GM12891 (cell line): ENCODE measurements at regions not wholly inside any gene's neighbourhood (a gene's known extent, or its start where the extent isn't known, plus 50 kb on each side); places are given as distances from the start of the nearest gene placed in this dataset.
"Not testable (repeated sequence)": the region's sequence is repeated elsewhere in the genome, so short reads cannot be mapped to it uniquely, and the experiment has no call there.

ENCODE experiments used
- DNase-seq: peaks from one replicate; pipeline ENCODE4 v3.0.0; 2011; ENCODE audit warnings: low spot score; ENCODE audit not compliant: insufficient read length
- FAIRE-seq: peaks from 2 replicates; lab custom pipeline; 2011; peaks lifted over from hg19 to GRCh38; lab: Jason Lieb, UNC
- PAX5 ChIP-seq: IDR thresholded peaks from 2 replicates; pipeline ENCODE4 v1.6.1; 2011; ENCODE audit warnings: low read length, moderate library complexity, mild to moderate bottlenecking; ENCODE audit not compliant: insufficient read depth, severe bottlenecking
- POLR2A ChIP-seq: IDR thresholded peaks from 2 replicates; pipeline ENCODE4 v1.6.1; 2011; ENCODE audit warnings: low read depth, low read length, control low read depth
- POLR2AphosphoS5 ChIP-seq: IDR thresholded peaks from 2 replicates; pipeline ENCODE4 v1.6.1; 2011; ENCODE audit warnings: low read depth, low read length, control low read depth
- POU2F2 ChIP-seq: IDR thresholded peaks from 2 replicates; pipeline ENCODE4 v1.6.1; 2011; ENCODE audit warnings: low read depth, mild to moderate bottlenecking, control low read depth, low read length, moderate library complexity
- SPI1 ChIP-seq: IDR thresholded peaks from 2 replicates; pipeline ENCODE4 v1.6.1; 2011; ENCODE audit warnings: low read depth, low read length, control low read depth
- TAF1 ChIP-seq: IDR thresholded peaks from 2 replicates; pipeline ENCODE4 v1.6.1; 2011; ENCODE audit warnings: low read depth, low read length, control low read depth

- no peak for TF ChIP-seq PAX5
- no peak for TF ChIP-seq TAF1
- no peak for TF ChIP-seq POU2F2
- no peak for TF ChIP-seq SPI1
- TF ChIP-seq POLR2A, result no peak
- TF ChIP-seq POLR2AphosphoS5, result no peak
- FAIRE-seq (no peak), DNase-seq (no peak)
Measured at GRCh38 chr17:16866436-16866835, 105.5 kb downstream of the TNFRSF13B start.

GRCh38 chr17:16865704-16866103, 106.2 kb downstream of the TNFRSF13B start:
- not testable (repeated sequence) for DNase-seq, FAIRE-seq

- DNase-seq, FAIRE-seq: not testable (repeated sequence)
Measured at GRCh38 chr17:16865077-16865613, 106.8 kb downstream of the TNFRSF13B start.

- FAIRE-seq, DNase-seq: not testable (repeated sequence)
Measured at GRCh38 chr17:16864462-16865076, 107.3 kb downstream of the TNFRSF13B start.

GRCh38 chr17:16861152-16861551, 110.8 kb downstream of the TNFRSF13B start:
- FAIRE-seq, DNase-seq: not testable (repeated sequence)

GRCh38 chr17:16860467-16860866, 111.5 kb downstream of the TNFRSF13B start:
- not testable (repeated sequence) for FAIRE-seq, DNase-seq

- not testable (repeated sequence) for FAIRE-seq, DNase-seq
Measured at GRCh38 chr17:16859515-16859914, 112.4 kb downstream of the TNFRSF13B start.

GRCh38 chr17:16857746-16858145, 114.2 kb downstream of the TNFRSF13B start:
- FAIRE-seq, DNase-seq: not testable (repeated sequence)

- DNase-seq, FAIRE-seq: not testable (repeated sequence)
Measured at GRCh38 chr17:16856846-16857245, 115.1 kb downstream of the TNFRSF13B start.

GRCh38 chr17:16856171-16856570, 115.7 kb downstream of the TNFRSF13B start:
- not testable (repeated sequence) for FAIRE-seq, DNase-seq

GRCh38 chr17:16854636-16855035, 117.3 kb downstream of the TNFRSF13B start:
- not testable (repeated sequence) for DNase-seq, FAIRE-seq

GRCh38 chr17:16853661-16854320, 118.1 kb downstream of the TNFRSF13B start:
- FAIRE-seq, result no peak
- DNase-seq, result no peak
- TF ChIP-seq POU2F2 (no peak), POLR2A (no peak), POLR2AphosphoS5 (no peak), TAF1 (no peak), SPI1 (no peak)

GRCh38 chr17:16849861-16850260, 122.1 kb downstream of the TNFRSF13B start:
- not testable (repeated sequence) for DNase-seq, FAIRE-seq

- not testable (repeated sequence) for DNase-seq, FAIRE-seq
Measured at GRCh38 chr17:16848997-16849396, 122.9 kb downstream of the TNFRSF13B start.

- DNase-seq, FAIRE-seq: not testable (repeated sequence)
Measured at GRCh38 chr17:16845098-16845497, 126.8 kb downstream of the TNFRSF13B start.

- FAIRE-seq, DNase-seq: not testable (repeated sequence)
Measured at GRCh38 chr17:16844669-16845068, 127.2 kb downstream of the TNFRSF13B start.

- FAIRE-seq, DNase-seq: not testable (repeated sequence)
Measured at GRCh38 chr17:16843511-16843910, 128.4 kb downstream of the TNFRSF13B start.

- FAIRE-seq, result not testable (repeated sequence)
Measured at GRCh38 chr17:16842346-16842745, 129.6 kb downstream of the TNFRSF13B start.

More at GRCh38 chr17:16842346-16842745, 129.6 kb downstream of the TNFRSF13B start:
- not testable (repeated sequence) for DNase-seq
